ENCODE measurements at regions not wholly inside any gene's neighbourhood (a gene's known extent, or its start where the extent isn't known, plus 50 kb on each side); places are given as distances from the start of the nearest gene placed in this dataset.

DNA sequence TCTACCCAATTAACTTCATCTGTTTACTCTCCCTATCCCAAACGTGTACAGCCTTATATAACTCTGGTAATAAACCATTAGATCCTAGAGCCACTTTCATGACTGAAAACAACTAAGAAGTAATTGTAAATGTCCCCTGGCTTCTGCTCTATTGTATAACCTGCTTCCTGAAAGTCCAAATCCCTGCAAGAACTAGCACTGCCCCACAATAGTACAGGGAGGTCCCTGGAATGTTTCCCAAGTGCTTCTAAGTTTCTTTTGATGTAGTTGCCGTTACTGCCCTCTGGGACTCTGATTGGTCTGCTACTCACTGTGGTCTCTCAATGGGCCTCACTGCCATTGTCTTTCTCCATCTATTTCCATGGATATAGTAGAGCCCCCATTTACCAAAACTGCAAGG lies 764.0 kb upstream of the GHITM start:
- no peaks in the 10 kb centered on the region for H3K79me2 ChIP-seq (ENCODE audit: low read depth)
- POLR2A ChIA-PET (ENCODE audit: unreplicated experiment), result no interaction called here
- no peak overlapping the region for H3K27ac ChIP-seq
- H3K4me3 ChIP-seq, result no peak overlapping the region
- no peaks in the 10 kb centered on the region for H3K27me3 ChIP-seq (ENCODE audit: insufficient read depth, low read depth)
- no peaks in the 10 kb centered on the region for H3K9me2 ChIP-seq (ENCODE audit: insufficient read depth)
- intact Hi-C loops (cut with micrococcal nuclease; ENCODE audit: unreplicated experiment), result no loop called here
- no peak for DNase-seq
- H3F3A ChIP-seq (ENCODE audit: insufficient read depth, low read depth), result no peaks in the 10 kb centered on the region
- TF ChIP-seq EZH2 (IDR thresholded peaks at IDR 0.05; ENCODE audit: low read depth), result no peak
- TF ChIP-seq, protein P1, sequence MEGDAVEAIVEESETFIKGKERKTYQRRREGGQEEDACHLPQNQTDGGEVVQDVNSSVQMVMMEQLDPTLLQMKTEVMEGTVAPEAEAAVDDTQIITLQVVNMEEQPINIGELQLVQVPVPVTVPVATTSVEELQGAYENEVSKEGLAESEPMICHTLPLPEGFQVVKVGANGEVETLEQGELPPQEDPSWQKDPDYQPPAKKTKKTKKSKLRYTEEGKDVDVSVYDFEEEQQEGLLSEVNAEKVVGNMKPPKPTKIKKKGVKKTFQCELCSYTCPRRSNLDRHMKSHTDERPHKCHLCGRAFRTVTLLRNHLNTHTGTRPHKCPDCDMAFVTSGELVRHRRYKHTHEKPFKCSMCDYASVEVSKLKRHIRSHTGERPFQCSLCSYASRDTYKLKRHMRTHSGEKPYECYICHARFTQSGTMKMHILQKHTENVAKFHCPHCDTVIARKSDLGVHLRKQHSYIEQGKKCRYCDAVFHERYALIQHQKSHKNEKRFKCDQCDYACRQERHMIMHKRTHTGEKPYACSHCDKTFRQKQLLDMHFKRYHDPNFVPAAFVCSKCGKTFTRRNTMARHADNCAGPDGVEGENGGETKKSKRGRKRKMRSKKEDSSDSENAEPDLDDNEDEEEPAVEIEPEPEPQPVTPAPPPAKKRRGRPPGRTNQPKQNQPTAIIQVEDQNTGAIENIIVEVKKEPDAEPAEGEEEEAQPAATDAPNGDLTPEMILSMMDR (conservative IDR thresholded peaks at IDR 0.05), result no peak
- no peaks in the 10 kb centered on the region for H3K36me3 ChIP-seq (ENCODE audit: low read depth)
- CTCF ChIA-PET, result no interaction called here
- BruUV-seq (replicated peaks), result no TSS peak
- H3K4me2 ChIP-seq, result no peak overlapping the region
- no peaks in the 10 kb centered on the region for H3K9me3 ChIP-seq (ENCODE audit: insufficient read depth, low read depth)
- no peaks in the 10 kb centered on the region for H3K4me1 ChIP-seq (replicated peaks; ENCODE audit: insufficient read depth)
- no peaks in the 10 kb centered on the region for H4K20me1 ChIP-seq (ENCODE audit: insufficient read depth)
- no peak overlapping the region for H2AFZ ChIP-seq

DNA sequence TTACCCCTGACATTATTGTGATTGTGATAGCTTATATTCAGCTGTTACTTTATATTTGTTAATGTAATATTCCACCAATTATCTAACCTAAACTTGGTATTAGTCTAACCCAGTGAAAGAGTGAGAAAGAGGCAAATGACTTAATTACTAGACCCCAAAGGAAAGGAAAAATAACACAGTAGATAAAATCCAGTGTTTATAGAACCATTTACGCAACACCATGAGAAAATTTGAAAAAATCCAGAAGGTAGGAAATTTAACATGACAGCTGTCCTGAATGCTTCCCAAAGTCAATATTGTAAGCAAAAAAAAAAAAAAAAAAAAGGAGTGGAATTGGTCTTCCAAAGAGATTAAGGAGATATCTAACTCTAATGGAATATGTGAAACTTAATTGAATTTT lies 741.5 kb upstream of the GHITM start:
- H3K79me2 ChIP-seq (ENCODE audit: low read depth), result no peaks in the 10 kb centered on the region
- H4K20me1 ChIP-seq (ENCODE audit: insufficient read depth), result no peaks in the 10 kb centered on the region; the same call in 1 of the 2 replicates
- no peak overlapping the region for H2AFZ ChIP-seq
- H3K4me1 ChIP-seq (replicated peaks; ENCODE audit: insufficient read depth), result no peaks in the 10 kb centered on the region
- CTCF ChIA-PET, result no interaction called here
- no TSS peak for BruUV-seq (replicated peaks)
- H3K4me2 ChIP-seq, result no peak overlapping the region
- no peaks in the 10 kb centered on the region for H3K27me3 ChIP-seq (ENCODE audit: insufficient read depth, low read depth)
- no peaks in the 10 kb centered on the region for H3F3A ChIP-seq (ENCODE audit: insufficient read depth, low read depth)
- DNase-seq, result no peak
- no peak overlapping the region for H3K27ac ChIP-seq
- no peaks in the 10 kb centered on the region for H3K9me2 ChIP-seq (ENCODE audit: insufficient read depth)
- no peak for TF ChIP-seq EZH2 (IDR thresholded peaks at IDR 0.05; ENCODE audit: low read depth)
- TF ChIP-seq, protein P1 (conservative IDR thresholded peaks at IDR 0.05), result no peak
- POLR2A ChIA-PET (ENCODE audit: unreplicated experiment), result interaction anchor here (0.7 kb wide), 1 partner anchor 659 kb away, joined by 16 read pairs; no protein-coding TSS in a partner anchor
- no peaks in the 10 kb centered on the region for H3K36me3 ChIP-seq (ENCODE audit: low read depth)
- intact Hi-C loops (cut with micrococcal nuclease; ENCODE audit: unreplicated experiment), result no loop called here
- H3K4me3 ChIP-seq, result no peak overlapping the region
- H3K9me3 ChIP-seq (ENCODE audit: insufficient read depth, low read depth), result no peaks in the 10 kb centered on the region

DNA sequence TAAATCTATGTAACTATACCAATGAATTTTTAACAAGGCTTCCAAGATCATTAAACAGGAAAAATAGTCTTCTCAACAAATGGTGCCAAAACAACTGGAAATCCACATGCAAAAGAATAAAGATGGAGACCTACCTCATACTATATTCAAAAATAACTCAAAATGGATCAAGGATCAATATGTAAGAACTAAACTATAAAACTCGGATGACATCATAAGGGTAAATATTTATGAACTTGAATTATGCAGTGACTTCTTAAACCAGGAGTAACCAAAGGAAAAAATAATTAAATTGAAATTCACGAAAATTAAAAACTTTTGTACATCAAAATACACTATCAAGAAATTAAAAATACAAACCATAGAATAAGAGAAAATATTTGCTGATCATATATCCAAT lies 728.7 kb upstream of the GHITM start:
- Histone ChIP-seq H3K36me3 (ENCODE audit: low read depth) (no peaks in the 10 kb centered on the region), H3K9me2 (ENCODE audit: insufficient read depth) (no peaks in the 10 kb centered on the region), H3K79me2 (ENCODE audit: low read depth) (no peaks in the 10 kb centered on the region), H3K4me1 (replicated peaks; ENCODE audit: insufficient read depth) (no peaks in the 10 kb centered on the region), H3K4me2 (no peak overlapping the region), H3F3A (ENCODE audit: insufficient read depth, low read depth) (no peaks in the 10 kb centered on the region), H3K4me3 (no peak overlapping the region), H3K9me3 (ENCODE audit: insufficient read depth, low read depth) (no peaks in the 10 kb centered on the region; the same call in 1 of the 2 replicates), H4K20me1 (ENCODE audit: insufficient read depth) (no peaks in the 10 kb centered on the region), H2AFZ (no peak overlapping the region), H3K27me3 (ENCODE audit: insufficient read depth, low read depth) (no peaks in the 10 kb centered on the region), H3K27ac (no peak overlapping the region)
- no TSS peak for BruUV-seq (replicated peaks)
- no peak for DNase-seq
- ChIA-PET CTCF (no interaction called here), POLR2A (ENCODE audit: unreplicated experiment) (no interaction called here)
- TF ChIP-seq, protein P1 (conservative IDR thresholded peaks at IDR 0.05), result no peak
- TF ChIP-seq EZH2 (IDR thresholded peaks at IDR 0.05; ENCODE audit: low read depth), result no peak
- intact Hi-C loops (cut with micrococcal nuclease; ENCODE audit: unreplicated experiment), result no loop called here
